HUES6 (cell line): ENCODE measurements at regions not wholly inside any gene's neighbourhood (a gene's known extent, or its start where the extent isn't known, plus 50 kb on each side); places are given as distances from the start of the nearest gene placed in this dataset.

Source experiments
- H3K27ac ChIP-seq: 2 replicates; pipeline ENCODE4 v1.7.0; 2013; ENCODE audit warnings: low read depth, mild to moderate bottlenecking, low read length, inconsistent platforms
- H3K27me3 ChIP-seq: 2 replicates; pipeline ENCODE4 v1.6.1; 2013; ENCODE audit warnings: low read length; ENCODE audit not compliant: control insufficient read depth, insufficient read depth
- H3K36me3 ChIP-seq: 2 replicates; pipeline ENCODE4 v1.6.1; 2013; ENCODE audit warnings: low read length; ENCODE audit not compliant: control insufficient read depth, insufficient read depth
- H3K4me1 ChIP-seq: 2 replicates; pipeline ENCODE4 v1.6.1; 2013; ENCODE audit warnings: low read length; ENCODE audit not compliant: control insufficient read depth, insufficient read depth
- H3K4me3 ChIP-seq: 2 replicates; pipeline ENCODE4 v1.5.1; 2013; ENCODE audit warnings: low read depth, low read length
- H3K9ac ChIP-seq: one replicate; pipeline ENCODE4 v1.6.1; 2013; ENCODE audit warnings: mild to moderate bottlenecking, low read length
- H3K9me3 ChIP-seq: 2 replicates; pipeline ENCODE4 v1.6.1; 2013; ENCODE audit warnings: low read depth, low read length; ENCODE audit not compliant: control insufficient read depth, insufficient read depth

DNA sequence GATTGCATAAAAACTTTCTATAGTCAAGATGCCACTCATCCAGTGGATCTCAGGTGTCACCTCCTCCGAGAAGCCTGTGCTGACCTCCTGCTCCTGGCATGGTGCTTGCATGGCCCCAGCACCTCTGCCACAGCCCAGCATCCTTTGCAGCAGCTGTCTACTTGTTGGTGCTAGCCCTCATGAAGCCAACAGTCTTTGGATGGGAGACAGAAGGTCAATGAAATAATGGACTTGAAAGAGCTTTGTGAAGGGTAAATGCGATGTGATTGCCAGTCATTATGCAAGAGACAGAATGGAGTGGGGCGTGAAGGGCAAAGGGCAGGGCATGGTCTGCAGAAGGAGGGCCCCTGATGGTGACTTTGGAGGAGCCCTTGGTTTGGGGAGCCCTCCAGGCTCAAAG lies 63.0 kb upstream of the CLMN start:
- H3K9ac ChIP-seq, result no peak overlapping the region
- H3K9me3 ChIP-seq, result peaks cover 13% of the 10 kb centered on the region; the same call in 1 of the 2 replicates
- no peaks in the 10 kb centered on the region for H3K4me1 ChIP-seq
- H3K27me3 ChIP-seq, result no peaks in the 10 kb centered on the region
- no peak overlapping the region for H3K4me3 ChIP-seq
- no peaks in the 10 kb centered on the region for H3K36me3 ChIP-seq
- H3K27ac ChIP-seq, result no peak overlapping the region

DNA sequence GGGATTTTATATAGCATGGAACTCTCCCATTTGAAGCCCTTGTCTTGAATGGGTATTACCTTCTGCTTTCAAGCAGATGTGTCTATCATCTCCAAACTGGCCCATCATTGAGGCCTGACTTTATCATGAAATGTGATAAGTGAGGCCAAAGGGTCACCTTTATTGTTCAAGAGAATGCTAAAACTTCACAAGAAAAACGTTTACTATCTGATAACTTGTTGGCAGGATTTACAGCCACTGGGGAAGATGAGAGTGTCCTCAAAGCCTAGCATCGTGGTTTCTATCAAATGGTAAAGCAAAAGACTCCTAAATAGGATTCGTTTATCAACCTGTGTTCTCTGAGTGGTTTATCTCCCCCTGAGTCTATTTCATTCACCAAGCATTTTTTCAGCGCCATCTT lies 62.0 kb upstream of the CLMN start:
- Histone ChIP-seq H3K36me3 (no peaks in the 10 kb centered on the region), H3K27me3 (no peaks in the 10 kb centered on the region), H3K9ac (no peak overlapping the region), H3K9me3 (peaks cover 17% of the 10 kb centered on the region; the same call in 1 of the 2 replicates), H3K4me1 (no peaks in the 10 kb centered on the region), H3K27ac (no peak overlapping the region), H3K4me3 (no peak overlapping the region)

DNA sequence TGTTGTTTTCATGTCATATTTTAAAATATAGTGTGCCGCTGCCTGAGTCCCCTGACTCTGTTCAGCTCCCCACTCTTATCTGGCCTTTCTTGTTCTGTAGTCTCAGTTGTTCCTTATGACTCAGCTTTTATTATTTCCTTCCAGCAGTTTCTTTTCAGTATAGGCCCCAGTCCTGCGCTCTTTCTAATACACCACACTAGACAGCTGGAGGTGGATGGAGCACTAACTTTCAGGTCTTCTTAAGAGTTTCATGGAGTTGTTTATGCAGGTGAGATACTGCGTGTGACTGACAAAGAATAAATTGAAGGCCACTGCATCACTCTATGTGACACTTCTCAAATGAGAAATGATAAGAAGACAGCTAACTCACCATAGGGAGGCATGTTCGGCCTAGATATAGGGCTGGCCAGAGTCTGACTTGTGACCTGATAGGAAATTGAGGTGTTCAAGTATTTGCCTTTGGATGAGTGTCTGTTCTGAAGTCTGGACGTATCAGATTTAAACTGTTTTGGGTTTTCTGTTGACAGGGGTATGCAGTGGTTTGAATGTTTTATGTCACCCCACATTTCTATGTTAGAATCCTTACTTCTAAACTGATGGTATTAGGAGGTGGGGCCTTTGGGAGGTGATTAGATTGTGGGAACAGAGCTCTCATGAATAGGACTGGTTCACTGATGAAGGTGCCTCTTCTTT lies 60.8 kb upstream of the CLMN start:
- Histone ChIP-seq H3K4me1 (no peaks in the 10 kb centered on the region), H3K4me3 (no peak overlapping the region), H3K36me3 (no peaks in the 10 kb centered on the region), H3K27ac (no peak overlapping the region), H3K9ac (no peak overlapping the region), H3K27me3 (peaks cover 3% of the 10 kb centered on the region; the same call in 1 of the 2 replicates), H3K9me3 (peaks cover 17% of the 10 kb centered on the region; the same call in 1 of the 2 replicates)

DNA sequence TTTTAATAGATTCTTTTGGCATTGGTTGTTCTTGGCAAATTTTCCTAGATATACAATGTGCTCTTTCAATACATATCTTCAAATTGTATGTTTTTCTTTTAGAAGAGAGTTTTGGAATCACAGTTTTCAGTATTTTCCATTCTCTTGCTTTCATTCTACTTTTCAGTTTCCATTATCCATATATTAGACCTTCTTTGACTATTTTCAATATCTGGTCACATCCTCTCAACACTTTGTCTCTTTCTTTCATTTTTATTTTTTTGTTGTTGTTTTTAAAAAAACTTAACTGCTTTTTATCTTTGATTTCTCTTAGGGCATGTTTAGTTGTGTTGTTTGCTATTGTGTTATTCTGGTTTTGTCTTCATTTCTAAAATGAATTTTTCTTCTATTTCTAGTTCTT lies 59.9 kb upstream of the CLMN start:
- Histone ChIP-seq H3K9ac (no peak overlapping the region), H3K4me3 (no peak overlapping the region), H3K9me3 (peaks cover 17% of the 10 kb centered on the region; the same call in 1 of the 2 replicates), H3K36me3 (no peaks in the 10 kb centered on the region), H3K27ac (no peak overlapping the region), H3K4me1 (no peaks in the 10 kb centered on the region), H3K27me3 (peaks cover 9% of the 10 kb centered on the region; the same call in 1 of the 2 replicates)

DNA sequence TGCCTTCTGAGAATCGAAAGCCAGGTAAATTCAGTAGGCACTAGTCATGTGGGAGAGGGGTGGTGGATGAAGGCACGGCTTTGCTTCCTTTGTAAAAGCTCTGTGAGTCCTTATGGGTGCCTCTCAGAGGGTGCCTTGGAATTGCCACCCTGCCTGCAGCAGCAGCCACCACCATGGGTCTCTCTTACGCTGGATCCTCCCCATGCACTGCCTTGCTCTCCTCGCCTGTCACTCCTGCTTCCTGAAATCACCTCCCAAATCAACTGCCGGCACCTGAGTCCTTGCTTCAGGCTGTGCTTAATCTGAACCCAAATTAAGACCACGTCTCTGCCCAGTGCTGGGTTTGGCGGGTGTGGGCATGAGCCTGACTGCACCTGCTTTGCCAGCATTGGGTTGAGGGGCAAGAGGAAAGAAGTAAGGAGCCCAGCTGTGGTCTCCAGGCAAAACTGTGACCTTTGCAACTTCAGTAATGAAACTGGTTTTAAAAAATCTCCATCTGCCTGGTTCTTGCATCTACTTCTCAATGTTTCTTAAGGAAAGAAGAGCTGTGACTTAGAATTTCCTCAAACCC lies 55.9 kb upstream of the CLMN start:
- no peak overlapping the region for H3K4me3 ChIP-seq
- H3K36me3 ChIP-seq, result no peaks in the 10 kb centered on the region
- peaks cover 16% of the 10 kb centered on the region; the same call in 1 of the 2 replicates for H3K9me3 ChIP-seq
- peaks cover 11% of the 10 kb centered on the region for H3K4me1 ChIP-seq
- peaks cover 12% of the 10 kb centered on the region; the same call in 1 of the 2 replicates for H3K27me3 ChIP-seq
- H3K27ac ChIP-seq, result no peak overlapping the region
- no peak overlapping the region for H3K9ac ChIP-seq

DNA sequence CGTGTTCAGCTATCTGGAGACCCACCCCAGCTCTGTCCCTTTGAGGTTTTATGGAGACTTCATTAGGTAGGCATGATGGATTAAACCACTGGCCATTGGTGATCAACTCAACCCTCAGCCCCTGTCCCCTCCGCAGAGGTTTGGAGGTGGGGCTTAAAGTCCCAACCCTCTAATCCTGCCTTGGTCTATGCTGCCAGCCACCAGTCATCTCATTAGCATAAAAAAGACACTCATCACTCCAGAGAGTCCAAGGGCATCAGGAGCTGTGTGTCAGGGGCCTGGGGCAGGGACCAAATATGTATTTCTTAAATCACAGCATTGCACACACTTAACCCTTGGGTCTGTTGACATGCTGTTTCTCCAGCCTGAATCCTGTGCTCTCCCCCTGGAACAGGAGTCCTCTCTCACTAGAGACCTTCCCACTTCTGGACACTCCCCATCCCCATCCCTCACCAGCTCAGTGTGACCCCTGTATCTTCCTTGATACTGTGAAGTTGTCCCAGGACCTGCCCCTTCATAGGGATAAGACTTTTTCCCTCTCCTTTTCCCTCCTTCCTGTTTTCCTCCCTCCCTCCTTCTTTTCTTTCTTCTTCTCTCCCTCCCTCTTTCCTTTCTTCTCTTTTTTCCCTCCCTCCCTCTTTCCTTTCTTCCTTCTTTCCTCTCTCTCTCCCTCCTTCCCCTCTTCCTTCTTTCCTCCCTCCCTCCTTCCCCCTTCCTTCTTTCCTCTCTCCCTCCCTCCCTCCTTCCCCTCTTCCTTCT lies 54.7 kb upstream of the CLMN start:
- peaks cover 23% of the 10 kb centered on the region for H3K4me1 ChIP-seq
- H3K4me3 ChIP-seq, result no peak overlapping the region
- no peaks in the 10 kb centered on the region for H3K36me3 ChIP-seq
- peaks cover 11% of the 10 kb centered on the region; the same call in 1 of the 2 replicates for H3K9me3 ChIP-seq
- H3K27ac ChIP-seq, result no peak overlapping the region
- H3K9ac ChIP-seq, result no peak overlapping the region
- peaks cover 12% of the 10 kb centered on the region; the same call in 1 of the 2 replicates for H3K27me3 ChIP-seq

DNA sequence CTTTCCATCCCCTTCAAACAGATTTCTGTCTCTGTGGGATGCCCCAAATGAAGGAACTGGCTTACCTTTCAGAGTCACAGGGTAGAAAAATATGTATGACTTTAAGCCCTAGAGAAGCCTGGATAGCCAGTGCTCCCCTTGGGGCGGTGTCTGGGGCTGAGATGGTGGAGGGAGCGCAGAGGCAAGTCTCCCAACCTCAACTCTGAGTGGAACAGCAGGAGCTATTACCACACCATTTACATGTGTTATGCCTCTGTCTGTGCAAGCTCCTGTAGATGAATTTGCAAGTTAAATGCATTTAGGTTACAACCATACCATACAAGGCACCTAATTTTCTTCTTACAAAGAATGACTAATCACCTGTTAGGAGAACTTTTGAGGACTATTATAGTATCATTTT lies 50.4 kb upstream of the CLMN start:
- no peaks in the 10 kb centered on the region for H3K36me3 ChIP-seq
- H3K4me1 ChIP-seq, result peaks cover 25% of the 10 kb centered on the region
- H3K27ac ChIP-seq, result no peak overlapping the region
- H3K9ac ChIP-seq, result no peak overlapping the region
- no peaks in the 10 kb centered on the region for H3K9me3 ChIP-seq
- H3K4me3 ChIP-seq, result no peak overlapping the region
- peaks cover 5% of the 10 kb centered on the region; the same call in 1 of the 2 replicates for H3K27me3 ChIP-seq
